ENCODE measurements at regions not wholly inside any gene's neighbourhood (a gene's known extent, or its start where the extent isn't known, plus 50 kb on each side); places are given as distances from the start of the nearest gene placed in this dataset.

DNA sequence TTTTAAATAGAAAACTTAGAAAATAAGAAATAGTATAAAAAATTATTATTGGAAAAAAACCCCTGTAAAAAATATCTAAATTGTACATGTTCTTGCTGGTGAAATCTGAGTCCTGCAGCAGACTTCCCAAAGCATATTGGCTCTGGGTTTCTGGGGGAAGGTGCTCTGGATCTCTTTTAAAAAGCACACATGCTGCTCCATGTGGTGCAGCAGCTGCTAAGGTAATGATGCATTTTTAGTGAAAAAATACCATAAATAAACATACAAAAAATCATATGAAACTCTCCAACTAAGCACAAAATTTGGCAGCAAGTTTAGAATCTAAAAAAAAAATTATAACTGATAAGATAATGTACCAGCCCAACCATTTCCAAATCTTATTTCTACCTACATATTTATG lies 216.5 kb downstream of the GPD2 start:
- Histone ChIP-seq H3K27ac (ENCODE audit: extremely low read length, insufficient read depth, low read length) (no peak overlapping the region), H2AFZ (ENCODE audit: low read length) (no peak overlapping the region), H3K9me3 (ENCODE audit: low read length) (peaks cover 10% of the 10 kb centered on the region; the same call in 1 of the 2 replicates), H3K4me1 (ENCODE audit: insufficient read depth, low read length) (no peaks in the 10 kb centered on the region), H3K27me3 (ENCODE audit: control insufficient read depth in 1 of 2, insufficient read depth in 2 of 2, low read length in 2 of 2) (no peaks in the 10 kb centered on the region), H3K4me3 (replicated peaks in 1 of 3; ENCODE audit: insufficient read depth in 1 of 3, low read depth in 2 of 3, low read length in 3 of 3) (no peak overlapping the region), H3K4me2 (ENCODE audit: low read depth, low read length) (no peak overlapping the region), H3K9ac (ENCODE audit: insufficient read depth, low read depth, low read length) (no peak overlapping the region), H3K79me2 (ENCODE audit: insufficient read depth, low read length) (no peaks in the 10 kb centered on the region), H4K20me1 (ENCODE audit: insufficient read depth, low read length) (no peaks in the 10 kb centered on the region), H3K36me3 (replicated peaks in 1 of 2; ENCODE audit: control insufficient read depth in 1 of 2, insufficient read depth in 2 of 2, low read length in 2 of 2) (no peaks in the 10 kb centered on the region)
- FAIRE-seq (no peak), ATAC-seq (no peak), DNase-seq (ENCODE audit: low spot score) (no peak)
- CTCF ChIA-PET (ENCODE audit: low intra/inter-chr PET ratio, low total read pairs) = no interaction called here
- TF ChIP-seq ETV6 (CRISPR knock-in tag; conservative IDR thresholded peaks at IDR 0.05) = no peak
- no peak for TF ChIP-seq SP5 (CRISPR knock-in tag; IDR thresholded peaks at IDR 0.05; ENCODE audit: borderline replicate concordance, low read depth)
- no peak for TF ChIP-seq IKZF1 (IDR thresholded peaks at IDR 0.05)
- TF ChIP-seq PLRG1 (conservative IDR thresholded peaks at IDR 0.05) = no peak
- TF ChIP-seq ZFYVE20 (CRISPR knock-in tag; IDR thresholded peaks at IDR 0.05; ENCODE audit: borderline replicate concordance, low read depth) = no peak
- TF ChIP-seq SRSF9 (IDR thresholded peaks at IDR 0.05; ENCODE audit: borderline replicate concordance, insufficient read depth, low read depth, low read length, poor library complexity, severe bottlenecking) = no peak
- TF ChIP-seq SNAI1 (CRISPR knock-in tag; IDR thresholded peaks at IDR 0.05; ENCODE audit: borderline replicate concordance) = no peak
- TF ChIP-seq PPARG (CRISPR knock-in tag; conservative IDR thresholded peaks at IDR 0.05) = no peak
- TF ChIP-seq, protein P1, sequence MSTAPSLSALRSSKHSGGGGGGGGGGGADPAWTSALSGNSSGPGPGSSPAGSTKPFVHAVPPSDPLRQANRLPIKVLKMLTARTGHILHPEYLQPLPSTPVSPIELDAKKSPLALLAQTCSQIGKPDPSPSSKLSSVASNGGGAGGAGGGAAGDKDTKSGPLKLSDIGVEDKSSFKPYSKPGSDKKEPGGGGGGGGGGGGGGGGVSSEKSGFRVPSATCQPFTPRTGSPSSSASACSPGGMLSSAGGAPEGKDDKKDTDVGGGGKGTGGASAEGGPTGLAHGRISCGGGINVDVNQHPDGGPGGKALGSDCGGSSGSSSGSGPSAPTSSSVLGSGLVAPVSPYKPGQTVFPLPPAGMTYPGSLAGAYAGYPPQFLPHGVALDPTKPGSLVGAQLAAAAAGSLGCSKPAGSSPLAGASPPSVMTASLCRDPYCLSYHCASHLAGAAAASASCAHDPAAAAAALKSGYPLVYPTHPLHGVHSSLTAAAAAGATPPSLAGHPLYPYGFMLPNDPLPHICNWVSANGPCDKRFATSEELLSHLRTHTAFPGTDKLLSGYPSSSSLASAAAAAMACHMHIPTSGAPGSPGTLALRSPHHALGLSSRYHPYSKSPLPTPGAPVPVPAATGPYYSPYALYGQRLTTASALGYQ (CRISPR knock-in tag; IDR thresholded peaks at IDR 0.05) = no peak
- TF ChIP-seq ZNF616 (CRISPR knock-in tag; IDR thresholded peaks at IDR 0.05; ENCODE audit: low read depth) = no peak
- no peak for TF ChIP-seq ZNF564 (CRISPR knock-in tag; IDR thresholded peaks at IDR 0.05)
- no peak for TF ChIP-seq MEF2D (CRISPR knock-in tag; IDR thresholded peaks at IDR 0.05)
- no peak for TF ChIP-seq MIER2 (CRISPR knock-in tag; IDR thresholded peaks at IDR 0.05)
- no peak for TF ChIP-seq ATF7-NPFF (CRISPR knock-in tag; IDR thresholded peaks at IDR 0.05; ENCODE audit: low read depth)
- TF ChIP-seq ZNF709 (CRISPR knock-in tag; IDR thresholded peaks at IDR 0.05) = no peak
- TF ChIP-seq, protein P2, sequence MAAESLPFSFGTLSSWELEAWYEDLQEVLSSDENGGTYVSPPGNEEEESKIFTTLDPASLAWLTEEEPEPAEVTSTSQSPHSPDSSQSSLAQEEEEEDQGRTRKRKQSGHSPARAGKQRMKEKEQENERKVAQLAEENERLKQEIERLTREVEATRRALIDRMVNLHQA (CRISPR knock-in tag; IDR thresholded peaks at IDR 0.05) = no peak
- TF ChIP-seq IRF2 (CRISPR knock-in tag; IDR thresholded peaks at IDR 0.05) = no peak
- TF ChIP-seq ZZZ3 (CRISPR knock-in tag; IDR thresholded peaks at IDR 0.05; ENCODE audit: borderline replicate concordance) = no peak
- BruUV-seq (replicated peaks) = no TSS peak
- POLR2A ChIA-PET = no interaction called here
- intact Hi-C loops (cut with micrococcal nuclease; ENCODE audit: unreplicated experiment) = no loop called here
- in situ Hi-C loops (cut with HindIII; ENCODE audit: extremely low pct_ligation_motif_present, low pct_unique_long_range_greater_than_20kb) = no loop called here

Measured in HepG2 (cell line).